HG02981 (cell line): ENCODE measurements at regions not wholly inside any gene's neighbourhood (a gene's known extent, or its start where the extent isn't known, plus 50 kb on each side); places are given as distances from the start of the nearest gene placed in this dataset.
"Not testable (repeated sequence)": the region's sequence is repeated elsewhere in the genome, so short reads cannot be mapped to it uniquely, and the experiment has no call there.

Experiments
- ATAC-seq: cut with Tn5 transposase; IDR thresholded peaks from one replicate; pipeline ENCODE4 v1.9.1; 2021; ENCODE audit warnings: mild to moderate bottlenecking, moderate library complexity; ENCODE audit not compliant: unreplicated experiment

GRCh38 chr17:16870253-16871245, 101.4 kb downstream of the TNFRSF13B start:
- ATAC-seq, result no peak

GRCh38 chr17:16869531-16870252, 102.2 kb downstream of the TNFRSF13B start:
- not testable (repeated sequence) for ATAC-seq

DNA sequence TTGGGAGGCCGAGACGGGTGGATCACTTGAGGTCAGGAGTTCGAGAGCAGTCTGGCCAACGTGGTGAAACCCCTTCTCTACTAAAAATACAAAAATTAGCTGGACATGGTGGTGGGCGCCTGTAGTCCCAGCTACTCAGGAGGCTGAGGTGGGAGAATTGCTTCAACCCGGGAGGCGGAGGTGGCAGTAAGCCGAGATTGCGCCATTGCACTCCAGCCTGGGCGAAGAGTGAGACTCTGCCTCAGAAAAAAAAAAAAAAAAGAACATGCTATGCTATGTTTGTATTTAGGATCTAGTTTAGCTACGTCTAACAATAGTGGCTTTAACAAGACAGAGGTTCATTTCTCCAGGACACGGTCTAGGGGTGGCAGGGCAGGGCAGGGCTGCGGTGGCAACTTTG, 103.3 kb downstream of the TNFRSF13B start:
- not testable (repeated sequence) for ATAC-seq

GRCh38 chr17:16867545-16867944, 104.4 kb downstream of the TNFRSF13B start:
- not testable (repeated sequence) for ATAC-seq

GRCh38 chr17:16866841-16867240, 105.1 kb downstream of the TNFRSF13B start:
- not testable (repeated sequence) for ATAC-seq

DNA sequence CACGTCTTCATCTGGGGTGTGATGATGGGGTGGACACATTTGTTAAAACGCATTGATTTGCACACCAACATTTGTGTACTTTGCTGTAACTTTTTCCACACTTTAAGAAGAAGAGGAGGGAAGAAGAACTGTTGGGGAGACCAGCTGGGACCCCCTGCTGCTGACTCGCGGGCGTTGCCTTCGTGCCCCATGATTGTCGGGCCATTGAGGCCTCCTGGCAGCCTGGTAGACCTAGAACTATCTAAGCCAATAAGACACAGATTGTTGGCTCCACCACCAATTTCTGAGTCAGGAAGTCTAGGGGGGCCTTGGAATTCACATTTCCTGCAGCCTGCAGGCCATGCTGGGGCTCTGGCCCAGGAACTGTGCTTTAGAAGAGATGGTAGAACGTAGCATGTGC, 105.5 kb downstream of the TNFRSF13B start:
- ATAC-seq, result no peak

DNA sequence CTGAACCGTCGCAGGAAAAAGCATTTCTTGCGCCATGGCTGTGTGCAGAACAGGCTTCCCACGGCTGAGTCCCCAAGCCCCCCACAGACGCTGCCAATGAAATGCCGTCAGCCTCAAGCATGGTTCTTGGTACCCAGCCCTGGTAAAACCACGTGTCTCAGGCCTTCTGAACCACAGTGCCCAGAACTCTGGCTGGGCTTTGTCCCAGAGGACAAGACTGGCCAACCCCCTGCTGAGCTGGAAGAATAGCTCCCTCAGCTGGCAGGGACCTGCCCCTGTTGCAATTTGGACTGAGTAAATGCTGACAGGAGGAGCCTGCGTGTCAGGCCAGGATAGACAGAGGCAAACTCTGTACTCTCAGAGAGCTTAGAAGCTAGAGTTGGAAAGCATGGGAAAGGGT, 106.2 kb downstream of the TNFRSF13B start:
- not testable (repeated sequence) for ATAC-seq

- ATAC-seq, result not testable (repeated sequence)
Observed at GRCh38 chr17:16865077-16865613, 106.8 kb downstream of the TNFRSF13B start.

DNA sequence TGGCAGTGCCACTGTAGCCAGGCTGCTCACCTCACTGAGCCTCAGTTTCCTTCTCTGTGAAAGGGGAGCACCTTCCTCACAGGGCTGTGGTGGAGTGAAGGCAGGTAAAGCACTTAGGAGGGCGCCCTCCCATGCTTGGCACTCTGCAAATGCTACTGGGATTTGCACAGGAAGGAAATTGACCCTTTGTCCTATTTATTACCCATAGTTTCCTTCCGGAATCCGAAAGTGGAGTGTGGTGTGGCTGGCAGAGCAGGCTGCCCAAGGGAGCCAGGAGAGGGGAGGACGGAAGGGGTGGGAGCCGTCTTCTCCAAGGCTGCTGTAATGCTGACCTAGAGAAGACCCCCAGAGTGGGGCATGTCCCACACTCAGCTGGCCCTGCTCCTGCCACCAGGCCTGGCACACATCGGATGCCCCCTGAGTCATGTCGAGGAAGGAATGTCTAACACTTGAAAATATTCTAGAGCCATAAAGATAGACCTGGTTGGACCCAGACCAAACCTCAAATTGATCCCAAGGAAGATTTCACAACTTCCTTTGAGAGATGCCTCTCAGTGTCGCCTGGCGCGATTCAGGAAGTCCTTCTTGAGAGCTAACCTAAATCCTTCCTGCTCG, 107.3 kb downstream of the TNFRSF13B start:
- ATAC-seq, result not testable (repeated sequence)

DNA sequence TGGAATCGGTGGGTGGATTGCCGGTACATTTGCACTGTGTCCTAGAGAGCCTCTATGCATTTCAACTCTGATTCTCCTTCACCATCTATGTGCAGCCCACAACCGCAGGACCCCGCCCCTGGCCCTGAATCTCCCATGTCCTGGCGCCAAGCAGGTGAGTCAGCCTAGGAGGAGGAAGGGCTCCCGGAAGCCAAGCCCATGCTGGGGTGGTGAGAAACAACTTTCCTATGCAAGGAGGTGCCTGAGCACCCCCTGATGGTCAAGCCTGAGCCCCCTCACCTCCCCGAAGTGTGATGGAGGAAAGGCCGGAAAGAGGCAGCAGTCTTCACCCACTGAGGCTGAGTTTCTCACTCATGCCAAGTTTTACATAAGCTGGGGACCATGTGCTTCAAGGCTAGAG, 110.8 kb downstream of the TNFRSF13B start:
- ATAC-seq, result not testable (repeated sequence)

GRCh38 chr17:16860467-16860866, 111.5 kb downstream of the TNFRSF13B start:
- not testable (repeated sequence) for ATAC-seq

DNA sequence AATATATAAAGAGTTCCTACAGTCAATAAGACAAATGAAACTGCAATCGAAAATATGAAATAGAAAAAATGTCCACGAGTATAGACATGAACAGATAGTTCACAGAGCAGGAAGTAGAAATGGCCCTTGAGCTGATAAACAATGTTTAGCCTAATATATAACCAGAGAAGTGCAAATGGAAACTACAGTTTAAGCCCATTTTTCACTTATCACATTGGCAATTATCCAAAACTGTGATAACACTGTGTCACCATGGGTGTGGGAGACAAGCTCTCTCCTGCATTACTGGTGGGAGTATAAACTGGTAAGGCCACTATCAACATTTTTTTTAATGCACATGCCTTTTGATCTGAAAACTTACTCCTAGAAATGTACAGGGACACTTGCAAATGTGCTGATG, 112.4 kb downstream of the TNFRSF13B start:
- not testable (repeated sequence) for ATAC-seq

DNA sequence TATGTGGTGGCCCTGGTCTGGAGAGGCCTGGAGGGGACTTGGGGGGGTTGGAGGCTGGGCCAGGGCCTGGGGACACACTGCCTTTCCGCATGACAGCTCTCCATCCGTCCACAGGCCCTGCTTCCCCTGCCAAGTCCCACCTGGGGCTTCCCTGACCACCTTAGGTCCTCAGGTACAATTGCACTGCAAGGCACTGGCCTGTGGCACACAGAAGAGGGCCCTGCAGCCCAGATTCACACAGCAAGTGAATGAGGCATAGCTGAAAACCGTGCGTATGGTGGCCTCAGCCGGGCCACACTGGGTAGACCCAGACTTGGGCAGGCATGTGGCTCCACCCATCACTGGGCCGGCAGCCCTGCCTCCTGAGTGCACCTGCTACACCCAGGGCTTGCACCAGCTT, 114.2 kb downstream of the TNFRSF13B start:
- ATAC-seq, result not testable (repeated sequence)

- not testable (repeated sequence) for ATAC-seq
Observed at GRCh38 chr17:16856846-16857245, 115.1 kb downstream of the TNFRSF13B start.

GRCh38 chr17:16856171-16856570, 115.7 kb downstream of the TNFRSF13B start:
- not testable (repeated sequence) for ATAC-seq

DNA sequence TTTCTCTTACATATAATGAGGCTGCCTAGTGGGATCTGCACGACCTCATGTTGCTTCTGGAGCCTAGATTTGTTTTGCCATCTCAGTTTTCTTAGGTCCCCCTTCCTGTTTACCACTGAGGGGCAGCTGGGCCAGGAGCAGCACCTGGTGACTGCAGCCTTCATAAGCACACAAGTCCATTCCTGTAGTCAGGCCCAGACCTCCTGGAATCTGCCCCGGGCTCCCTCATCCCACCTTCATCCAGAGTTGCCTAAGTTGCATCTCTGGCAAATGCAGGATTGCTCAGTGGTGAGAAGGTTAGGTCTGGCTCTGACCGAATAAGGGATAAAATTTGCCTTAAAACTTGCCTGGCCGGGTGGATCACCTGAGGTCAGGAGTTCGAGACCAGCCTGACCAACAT, 117.3 kb downstream of the TNFRSF13B start:
- not testable (repeated sequence) for ATAC-seq

- no peak for ATAC-seq
Observed at GRCh38 chr17:16853661-16854320, 118.1 kb downstream of the TNFRSF13B start.

- not testable (repeated sequence) for ATAC-seq
Observed at GRCh38 chr17:16849861-16850260, 122.1 kb downstream of the TNFRSF13B start.

GRCh38 chr17:16848997-16849396, 122.9 kb downstream of the TNFRSF13B start:
- ATAC-seq, result not testable (repeated sequence)

GRCh38 chr17:16845098-16845497, 126.8 kb downstream of the TNFRSF13B start:
- ATAC-seq, result not testable (repeated sequence)
